Choroid plexus epithelial cell (primary cell): ENCODE measurements at regions not wholly inside any gene's neighbourhood (a gene's known extent, or its start where the extent isn't known, plus 50 kb on each side); places are given as distances from the start of the nearest gene placed in this dataset.

ENCODE experiments used
- DNase-seq: peaks from one replicate; pipeline ENCODE4 v3.0.0-alpha.2; 2010; ENCODE audit warnings: low read depth
- H3K4me3 ChIP-seq: 2 replicates; pipeline ENCODE4 v1.5.1; 2011; ENCODE audit warnings: low read depth, mild to moderate bottlenecking, control low read depth, low read length, moderate library complexity
- CTCF ChIP-seq: conservative IDR thresholded peaks from 2 replicates; pipeline ENCODE4 v1.5.1; 2011; ENCODE audit warnings: low read depth, mild to moderate bottlenecking, control low read depth, inconsistent platforms, low read length, moderate library complexity

GRCh38 chr2:147487978-147488289 is 356.9 kb upstream of the ACVR2A start:
- no peak for DNase-seq
- H3K4me3 ChIP-seq: no peak overlapping the region
- TF ChIP-seq CTCF: no peak

- no peak for TF ChIP-seq CTCF
- DNase-seq: no peak
- H3K4me3 ChIP-seq: no peak overlapping the region
Measured at GRCh38 chr2:147487286-147487977, 357.4 kb upstream of the ACVR2A start.

- DNase-seq: no peak
- no peak for TF ChIP-seq CTCF
- H3K4me3 ChIP-seq: no peak overlapping the region
Measured at GRCh38 chr2:147485210-147485851, 359.5 kb upstream of the ACVR2A start.

- TF ChIP-seq CTCF: no peak
- no peak overlapping the region for H3K4me3 ChIP-seq
Measured at GRCh38 chr2:147483911-147484310, 360.9 kb upstream of the ACVR2A start.

GRCh38 chr2:147482916-147483669 is 361.7 kb upstream of the ACVR2A start:
- no peak for DNase-seq
- TF ChIP-seq CTCF: no peak

More at GRCh38 chr2:147483911-147484310, 360.9 kb upstream of the ACVR2A start:
- no peak for DNase-seq

GRCh38 chr2:147482111-147482895 is 362.5 kb upstream of the ACVR2A start:
- no peak for TF ChIP-seq CTCF
- DNase-seq: no peak
- H3K4me3 ChIP-seq: no peak overlapping the region

More at GRCh38 chr2:147482916-147483669, 361.7 kb upstream of the ACVR2A start:
- no peak overlapping the region for H3K4me3 ChIP-seq
